Neuron (in vitro differentiated cells): ENCODE measurements at regions not wholly inside any gene's neighbourhood (a gene's known extent, or its start where the extent isn't known, plus 50 kb on each side); places are given as distances from the start of the nearest gene placed in this dataset.

Experiments used
- H2AFZ ChIP-seq: one replicate; pipeline ENCODE4 v1.6.1; 2013; ENCODE audit warnings: low read depth, mild to moderate bottlenecking, inconsistent platforms, low read length, moderate library complexity
- H3K27me3 ChIP-seq: one replicate; pipeline ENCODE4 v1.6.1; 2013; ENCODE audit warnings: low read length; ENCODE audit not compliant: insufficient read depth
- H3K36me3 ChIP-seq: one replicate; pipeline ENCODE4 v1.6.1; 2013; ENCODE audit warnings: low read length; ENCODE audit not compliant: insufficient read depth
- H3K4me1 ChIP-seq: one replicate; pipeline ENCODE4 v1.6.1; 2013; ENCODE audit warnings: low read length; ENCODE audit not compliant: insufficient read depth
- H3K4me3 ChIP-seq: 2 replicates; pipeline ENCODE4 v1.5.1; 2013; ENCODE audit warnings: mild to moderate bottlenecking, low read length, moderate library complexity
- H3K9me3 ChIP-seq: one replicate; pipeline ENCODE4 v1.6.1; 2013; ENCODE audit warnings: low read length

DNA sequence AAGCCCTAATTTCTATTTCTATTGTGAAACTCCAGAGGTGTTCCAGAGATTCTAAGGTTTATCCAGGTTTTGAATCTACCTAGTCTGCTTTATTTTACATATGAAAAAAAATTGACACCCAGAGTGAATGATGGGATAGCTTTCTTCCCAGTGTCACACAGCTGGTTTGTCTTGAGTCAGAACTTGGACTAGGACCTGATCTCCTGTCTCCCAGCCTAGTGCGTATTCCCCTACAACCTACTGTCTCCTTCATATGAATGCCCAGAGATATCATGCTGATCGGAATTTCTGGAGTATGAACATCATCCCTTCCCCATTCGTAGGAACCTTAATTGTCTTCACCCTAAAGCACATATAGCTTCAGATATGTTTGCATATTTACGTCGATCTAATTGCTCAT lies 524.2 kb downstream of the SPATA31D1 start:
- no peak overlapping the region for H3K4me3 ChIP-seq
- no peaks in the 10 kb centered on the region for H3K4me1 ChIP-seq
- H3K9me3 ChIP-seq, result no peaks in the 10 kb centered on the region
- no peak overlapping the region for H2AFZ ChIP-seq
- no peaks in the 10 kb centered on the region for H3K27me3 ChIP-seq
- no peaks in the 10 kb centered on the region for H3K36me3 ChIP-seq

- Histone ChIP-seq H3K36me3 (no peaks in the 10 kb centered on the region), H3K4me3 (no peak overlapping the region), H3K27me3 (no peaks in the 10 kb centered on the region), H2AFZ (no peak overlapping the region), H3K9me3 (no peaks in the 10 kb centered on the region), H3K4me1 (no peaks in the 10 kb centered on the region)
Observed at GRCh38 chr9:82513242-82513751, 524.7 kb downstream of the SPATA31D1 start.

- Histone ChIP-seq H3K36me3 (no peaks in the 10 kb centered on the region), H2AFZ (no peak overlapping the region), H3K4me1 (no peaks in the 10 kb centered on the region), H3K4me3 (no peak overlapping the region), H3K27me3 (no peaks in the 10 kb centered on the region), H3K9me3 (no peaks in the 10 kb centered on the region)
Observed at GRCh38 chr9:82513976-82514735, 525.6 kb downstream of the SPATA31D1 start.

DNA sequence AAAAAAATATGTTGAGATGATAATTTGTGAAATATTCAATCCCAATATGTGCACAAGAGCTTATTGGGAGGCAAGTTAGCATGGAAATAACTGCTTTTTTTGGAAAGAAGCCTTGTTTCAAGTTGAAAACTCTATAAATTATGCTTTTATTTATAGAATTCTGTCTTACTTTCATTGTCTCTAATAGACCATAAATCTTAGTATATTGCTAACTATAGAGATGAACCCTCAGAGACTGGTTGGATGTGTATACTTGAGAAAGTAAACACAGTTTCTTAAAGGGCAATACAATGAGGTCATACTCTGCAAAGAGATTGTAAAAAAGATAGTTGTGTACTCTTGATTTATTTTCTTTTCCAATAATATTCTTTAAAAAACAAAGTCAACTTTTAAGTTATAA lies 530.3 kb downstream of the SPATA31D1 start:
- no peaks in the 10 kb centered on the region for H3K9me3 ChIP-seq
- no peak overlapping the region for H3K4me3 ChIP-seq
- no peak overlapping the region for H2AFZ ChIP-seq
- H3K36me3 ChIP-seq, result no peaks in the 10 kb centered on the region
- H3K27me3 ChIP-seq, result no peaks in the 10 kb centered on the region
- no peaks in the 10 kb centered on the region for H3K4me1 ChIP-seq

GRCh38 chr9:82519332-82519731 lies 530.8 kb downstream of the SPATA31D1 start:
- H2AFZ ChIP-seq, result no peak overlapping the region
- no peaks in the 10 kb centered on the region for H3K4me1 ChIP-seq
- no peaks in the 10 kb centered on the region for H3K9me3 ChIP-seq
- H3K36me3 ChIP-seq, result no peaks in the 10 kb centered on the region
- H3K4me3 ChIP-seq, result no peak overlapping the region
- H3K27me3 ChIP-seq, result no peaks in the 10 kb centered on the region

- Histone ChIP-seq H3K4me1 (no peaks in the 10 kb centered on the region), H3K9me3 (peaks cover 2% of the 10 kb centered on the region), H3K36me3 (no peaks in the 10 kb centered on the region), H3K27me3 (no peaks in the 10 kb centered on the region), H2AFZ (no peak overlapping the region), H3K4me3 (no peak overlapping the region)
Observed at GRCh38 chr9:82524407-82524806, 535.8 kb downstream of the SPATA31D1 start.

GRCh38 chr9:82526577-82526976 lies 536.4 kb downstream of the RASEF start:
- Histone ChIP-seq H3K4me1 (no peaks in the 10 kb centered on the region), H3K27me3 (no peaks in the 10 kb centered on the region), H3K4me3 (no peak overlapping the region), H2AFZ (no peak overlapping the region), H3K9me3 (peaks cover 2% of the 10 kb centered on the region), H3K36me3 (no peaks in the 10 kb centered on the region)

DNA sequence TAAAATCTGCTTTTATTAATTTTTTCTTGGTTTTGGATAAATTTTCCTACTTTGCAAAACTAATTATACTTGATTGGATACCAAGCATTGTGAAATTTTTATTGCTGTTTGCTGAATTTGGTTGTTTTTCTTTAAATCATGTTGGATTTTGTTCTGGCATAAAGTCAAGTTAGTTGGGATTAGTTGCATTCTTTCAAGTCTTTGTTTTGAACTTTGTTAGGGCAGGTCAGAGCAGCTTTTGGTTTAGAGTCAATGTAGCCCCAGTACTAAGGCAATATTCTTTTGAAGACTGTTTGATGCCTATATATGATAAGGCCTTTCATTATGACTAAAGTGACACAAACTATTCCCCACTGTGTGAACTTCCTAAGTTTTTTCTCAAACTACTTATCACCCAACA lies 531.1 kb downstream of the RASEF start:
- no peak overlapping the region for H3K4me3 ChIP-seq
- no peaks in the 10 kb centered on the region for H3K36me3 ChIP-seq
- peaks cover 2% of the 10 kb centered on the region for H3K9me3 ChIP-seq
- no peak overlapping the region for H2AFZ ChIP-seq
- no peaks in the 10 kb centered on the region for H3K4me1 ChIP-seq
- H3K27me3 ChIP-seq, result no peaks in the 10 kb centered on the region

DNA sequence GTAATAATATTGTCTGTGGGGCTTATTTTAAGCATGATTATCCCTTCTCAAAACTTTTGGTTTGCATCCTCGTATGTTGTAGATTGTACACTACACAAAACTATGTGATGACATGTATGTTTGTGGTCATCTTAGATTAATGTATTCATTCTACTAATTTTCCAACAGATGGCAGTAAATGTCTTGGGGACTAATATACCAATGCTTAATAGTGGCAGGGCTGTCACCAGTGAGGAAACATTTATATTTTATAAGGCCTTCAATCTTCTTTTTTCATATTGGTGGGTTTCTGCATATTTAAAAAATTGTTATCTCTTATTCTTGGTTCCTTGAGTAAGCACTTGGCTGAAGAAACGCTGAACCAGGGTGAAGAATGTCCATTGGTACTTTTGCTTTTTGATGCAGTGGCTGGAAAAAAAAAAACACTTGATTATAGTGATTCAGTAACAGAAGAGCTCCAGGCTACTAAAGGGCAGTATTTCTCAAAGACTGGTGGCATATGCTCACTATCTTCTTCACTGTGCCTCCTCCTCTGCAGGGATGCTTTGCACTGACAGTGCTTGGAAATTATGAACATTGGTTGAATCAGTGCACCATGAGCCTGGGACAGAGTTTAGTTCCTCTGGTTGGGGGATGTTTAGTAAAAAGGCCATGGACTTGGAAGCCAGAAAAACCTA lies 530.3 kb downstream of the RASEF start:
- H3K9me3 ChIP-seq, result no peaks in the 10 kb centered on the region
- no peak overlapping the region for H3K4me3 ChIP-seq
- H3K36me3 ChIP-seq, result no peaks in the 10 kb centered on the region
- no peaks in the 10 kb centered on the region for H3K27me3 ChIP-seq
- no peak overlapping the region for H2AFZ ChIP-seq
- no peaks in the 10 kb centered on the region for H3K4me1 ChIP-seq

DNA sequence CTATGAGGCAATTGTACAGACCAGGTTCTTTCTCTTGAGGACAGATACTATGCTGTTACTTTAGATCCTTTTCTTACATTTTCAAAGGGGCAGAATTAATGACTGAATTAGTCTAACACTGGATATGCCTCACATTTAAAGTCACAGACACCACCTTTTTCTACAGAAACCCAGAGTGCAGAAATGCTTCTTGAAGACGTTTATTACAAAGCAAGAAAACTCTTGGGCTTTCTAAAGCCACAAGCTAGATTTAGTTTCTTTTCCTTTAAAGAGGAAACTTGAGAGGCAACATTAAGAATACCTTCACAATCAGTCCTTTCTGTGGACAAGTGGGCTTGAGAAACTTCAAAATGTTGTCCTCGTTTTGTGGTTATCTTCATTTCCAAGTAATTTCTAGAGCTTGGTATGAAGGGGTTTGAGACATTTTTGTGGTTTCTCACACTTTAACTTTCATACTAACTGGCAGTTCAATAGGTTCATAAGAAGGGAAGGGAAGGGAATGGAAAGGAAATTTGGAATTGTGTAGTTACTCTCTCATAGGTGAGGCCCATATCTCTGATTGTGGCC lies 527.4 kb downstream of the RASEF start:
- Histone ChIP-seq H3K4me1 (no peaks in the 10 kb centered on the region), H3K27me3 (no peaks in the 10 kb centered on the region), H3K4me3 (no peak overlapping the region), H3K9me3 (no peaks in the 10 kb centered on the region), H2AFZ (no peak overlapping the region), H3K36me3 (no peaks in the 10 kb centered on the region)

DNA sequence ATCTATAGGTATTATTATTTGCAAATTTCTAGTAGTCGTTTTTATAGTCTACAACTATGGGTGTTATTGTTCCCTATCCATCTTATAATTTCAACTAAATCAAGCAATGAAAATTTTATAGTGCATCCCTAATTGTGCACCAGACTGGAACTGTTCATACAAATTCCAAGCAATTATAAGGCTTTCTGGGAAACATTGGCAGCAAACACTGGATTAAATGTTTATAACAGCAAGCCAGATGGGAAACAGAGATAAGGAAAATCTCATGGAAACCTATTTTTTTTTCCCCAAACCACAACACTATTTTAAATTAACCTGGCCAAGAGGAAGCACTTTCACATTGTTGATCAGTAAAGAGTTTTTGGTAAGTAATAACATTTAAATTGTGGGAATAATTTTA lies 524.3 kb downstream of the RASEF start:
- Histone ChIP-seq H3K9me3 (no peaks in the 10 kb centered on the region), H3K36me3 (no peaks in the 10 kb centered on the region), H3K4me3 (no peak overlapping the region), H3K27me3 (no peaks in the 10 kb centered on the region), H3K4me1 (no peaks in the 10 kb centered on the region), H2AFZ (no peak overlapping the region)

GRCh38 chr9:82539146-82539545 lies 523.8 kb downstream of the RASEF start:
- Histone ChIP-seq H2AFZ (no peak overlapping the region), H3K9me3 (no peaks in the 10 kb centered on the region), H3K27me3 (no peaks in the 10 kb centered on the region), H3K4me3 (no peak overlapping the region), H3K36me3 (no peaks in the 10 kb centered on the region), H3K4me1 (no peaks in the 10 kb centered on the region)

- Histone ChIP-seq H3K9me3 (no peaks in the 10 kb centered on the region), H2AFZ (no peak overlapping the region), H3K36me3 (no peaks in the 10 kb centered on the region), H3K4me3 (no peak overlapping the region), H3K4me1 (no peaks in the 10 kb centered on the region), H3K27me3 (no peaks in the 10 kb centered on the region)
Observed at GRCh38 chr9:82539856-82540579, 522.9 kb downstream of the RASEF start.
